Psoas muscle (tissue), 7 donors: ENCODE measurements at regions not wholly inside any gene's neighbourhood (a gene's known extent, or its start where the extent isn't known, plus 50 kb on each side); places are given as distances from the start of the nearest gene placed in this dataset.
"Not testable (repeated sequence)": the region's sequence is repeated elsewhere in the genome, so short reads cannot be mapped to it uniquely, and the experiment has no call there.

ENCODE experiments used
- ATAC-seq, 4 donors: fragments of 200-7000 bp; cut with Tn5 transposase; one replicate each; pipeline ENCODE4 v1.9.1; 2020; ENCODE audit warnings: moderate library complexity in 3 of 4, mild to moderate bottlenecking in 2 of 4
- DNase-seq, 2 donors: peaks; one replicate each; pipeline ENCODE4 v3.0.0-alpha.2; 2020
- H3K27ac ChIP-seq: fragments of 200-600 bp; one replicate; pipeline ENCODE4 v1.8.0; 2022
- H3K27me3 ChIP-seq, 3 donors: fragments of 200-600 bp in 1 of 3; one replicate each; pipeline versions ENCODE4 v1.6.1 to v1.8.0; 2013 to 2022; ENCODE audit warnings: low read length in 2 of 3, mild to moderate bottlenecking in 2 of 3, moderate library complexity in 1 of 3; ENCODE audit not compliant: insufficient read depth in 3 of 3
- H3K36me3 ChIP-seq, 2 donors: fragments of 200-600 bp in 1 of 2; one replicate each; pipeline versions ENCODE4 v1.6.1 to v1.8.0; 2013 to 2022; ENCODE audit warnings: low read depth in 1 of 2, mild to moderate bottlenecking in 1 of 2, moderate library complexity in 1 of 2; ENCODE audit not compliant: insufficient read depth in 1 of 2
- H3K4me1 ChIP-seq: fragments of 200-600 bp; one replicate; pipeline ENCODE4 v1.8.0; 2022
- H3K4me3 ChIP-seq: fragments of 200-600 bp; one replicate; pipeline ENCODE4 v1.8.0; 2022; ENCODE audit warnings: mild to moderate bottlenecking
- H3K9me3 ChIP-seq: fragments of 200-600 bp; one replicate; pipeline ENCODE4 v1.8.0; 2022
- CTCF ChIP-seq: fragments of 200-600 bp; IDR thresholded peaks from one replicate; pipeline ENCODE4 v1.8.0; 2022; ENCODE audit warnings: antibody characterized with exemption
- WGBS, 3 donors: extraction: QIAGEN DNeasy Blood & Tissue Kit; methylation state at CpG; one replicate each; pipeline versions ENCODE4 v1.1.6 to v1.1.7; 2013; 5-methylcytosine and 5-hydroxymethylcytosine counted together
- intact Hi-C, 2 donors: fragments of 100-400 bp; cut with DNase I; formaldehyde crosslinking; loops; one replicate each; pipeline versions ENCODE4 v1.11.0 to v1.14.2; 2022
- donor health status: healthy with polysubstance abuse.
- donor health status: DM: no; HTN: no; CAD: no; lungs with moderate emphysema.
- donor health status: Bipolar disorder and iron deficiency.
- donor health status: healthy.
- donor health status: DM: yes; HTN: yes; CAD: no.
- donor health status: DM: no; HTN: no; CAD: no.
- donor health status: DM: yes; HTN: yes; CAD: no.

- Histone ChIP-seq H3K4me3 (no peak overlapping the region), H3K9me3 (no peaks in the 10 kb centered on the region), H3K27me3 (no peaks in the 10 kb centered on the region), H3K36me3 (no peaks in the 10 kb centered on the region), H3K27ac (no peak overlapping the region), H3K4me1 (no peaks in the 10 kb centered on the region)
- DNase-seq (no peak), ATAC-seq (no peak)
- TF ChIP-seq CTCF, result no peak
- intact Hi-C loops, result no loop called here
- WGBS, 3 donors, result 43 to 73% (median 69%) methylated on average over 20 of the region's 20 CpGs
Observed at GRCh38 chr20:29325304-29325640, 1932.2 kb upstream of the DEFB115 start.

GRCh38 chr20:29325781-29326180 is 1931.7 kb upstream of the DEFB115 start:
- H3K4me3 ChIP-seq, H3K9me3 ChIP-seq, DNase-seq, intact Hi-C loops, ATAC-seq, H3K36me3 ChIP-seq, H3K4me1 ChIP-seq, H3K27me3 ChIP-seq, H3K27ac ChIP-seq: not testable (repeated sequence)
- 40 to 77% (median 74%) methylated on average over 13 to 14 of the region's 17 CpGs for WGBS, 3 donors

DNA sequence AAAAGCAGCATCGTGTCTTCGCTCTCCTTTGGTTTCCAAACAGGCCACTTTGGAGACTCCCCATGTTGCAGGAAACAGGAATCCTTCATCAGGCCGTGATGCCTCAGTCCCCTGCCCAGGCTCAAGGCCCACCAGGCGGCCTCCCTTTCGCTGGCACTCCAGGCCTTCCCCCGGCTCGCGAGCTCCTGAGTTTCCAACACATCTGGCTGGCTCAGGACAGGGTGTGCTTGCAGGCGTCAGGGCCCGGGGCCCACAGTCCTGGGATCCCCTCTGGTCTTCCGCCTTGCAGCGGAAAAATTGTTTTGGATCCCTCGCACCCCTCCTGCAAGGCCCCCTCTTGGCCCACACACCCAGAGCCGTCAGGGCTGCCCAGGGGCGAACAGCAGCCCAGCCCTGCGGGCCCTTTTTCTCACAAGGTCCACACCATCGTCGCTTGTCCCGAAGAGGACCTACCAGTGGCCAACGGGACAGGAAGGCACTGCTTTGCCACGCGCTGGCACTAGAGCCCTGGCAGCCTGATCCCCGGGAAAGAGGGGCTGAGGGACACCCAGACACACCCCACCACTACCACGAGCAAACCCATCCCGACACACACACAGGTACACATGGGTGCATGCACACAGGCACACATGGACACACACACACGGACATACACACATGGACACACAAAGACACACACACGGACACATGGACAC is 1930.9 kb upstream of the DEFB115 start:
- Histone ChIP-seq H3K27ac (no peak overlapping the region), H3K27me3 (no peaks in the 10 kb centered on the region), H3K9me3 (no peaks in the 10 kb centered on the region), H3K4me3 (no peak overlapping the region), H3K4me1 (no peaks in the 10 kb centered on the region), H3K36me3 (no peaks in the 10 kb centered on the region)
- DNase-seq, result no peak
- WGBS, 3 donors, result 65 to 75% (median 74%) methylated on average over 27 of the region's 27 CpGs
- no peak for TF ChIP-seq CTCF
- intact Hi-C loops, result no loop called here
- ATAC-seq, result peak in 3 of 4 donors; percentile 24 to 48 (median 30)

- H3K27ac ChIP-seq, DNase-seq, H3K9me3 ChIP-seq, H3K4me1 ChIP-seq, H3K4me3 ChIP-seq, intact Hi-C loops, H3K36me3 ChIP-seq, H3K27me3 ChIP-seq, ATAC-seq: not testable (repeated sequence)
- 35 to 46% (median 41%) methylated on average over 31 to 33 of the region's 33 CpGs for WGBS, 3 donors
Observed at GRCh38 chr20:29327600-29328420, 1929.7 kb upstream of the DEFB115 start.

- H3K27ac ChIP-seq, H3K27me3 ChIP-seq, H3K36me3 ChIP-seq, H3K4me1 ChIP-seq, intact Hi-C loops, H3K4me3 ChIP-seq, ATAC-seq, H3K9me3 ChIP-seq: not testable (repeated sequence)
- WGBS, 3 donors, result 46 to 53% (median 52%) methylated on average over 10 of the region's 10 CpGs
- DNase-seq, result peak in 1 of 2 donors; percentile 38
Observed at GRCh38 chr20:29330429-29331115, 1926.9 kb upstream of the DEFB115 start.

DNA sequence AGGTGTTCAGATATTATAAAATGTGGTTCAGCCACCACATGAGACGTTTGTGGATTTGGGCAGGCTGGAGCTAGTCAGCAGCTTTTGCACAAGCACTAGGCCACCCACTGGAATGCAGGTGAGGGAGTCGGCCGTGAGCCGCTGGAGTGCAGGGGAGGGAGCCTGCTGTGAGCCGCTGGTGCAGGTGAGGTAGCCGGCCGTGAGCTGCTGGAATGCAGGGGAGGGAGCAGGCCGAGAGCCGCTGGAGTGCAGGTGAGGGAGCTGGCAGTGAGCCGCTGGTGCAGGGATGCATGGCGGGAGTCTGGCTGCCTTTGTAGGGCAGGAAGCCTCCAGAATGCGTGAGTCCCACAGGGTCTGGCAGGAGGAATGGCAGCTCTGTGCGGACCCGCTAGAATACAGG is 1907.6 kb upstream of the DEFB115 start:
- intact Hi-C loops, result no loop called here
- H3K36me3 ChIP-seq, result no peaks in the 10 kb centered on the region
- H3K4me3 ChIP-seq, result no peak overlapping the region
- H3K4me1 ChIP-seq, result no peaks in the 10 kb centered on the region
- no peak overlapping the region for H3K27ac ChIP-seq
- 72 to 79% (median 76%) methylated on average over 14 of the region's 14 CpGs for WGBS, 3 donors
- no peaks in the 10 kb centered on the region for H3K9me3 ChIP-seq
- no peak for TF ChIP-seq CTCF
- ATAC-seq (no peak), DNase-seq (no peak)
- H3K27me3 ChIP-seq, result no peaks in the 10 kb centered on the region

GRCh38 chr20:29375937-29376336 is 1881.5 kb upstream of the DEFB115 start:
- not testable (repeated sequence) for H3K36me3 ChIP-seq
- intact Hi-C loops, result loop anchor here in 1 of 2 donors (10.0 kb wide), 1 partner anchor 81 kb away; no protein-coding TSS in a partner anchor

GRCh38 chr20:29392853-29393252 is 1864.6 kb upstream of the DEFB115 start:
- H3K36me3 ChIP-seq, H3K27me3 ChIP-seq, intact Hi-C loops, H3K4me1 ChIP-seq, H3K9me3 ChIP-seq, H3K4me3 ChIP-seq, DNase-seq, ATAC-seq, H3K27ac ChIP-seq: not testable (repeated sequence)
- WGBS, 3 donors, result 47 to 53% (median 50%) methylated on average over 8 to 9 of the region's 9 CpGs

More at GRCh38 chr20:29375937-29376336, 1881.5 kb upstream of the DEFB115 start:
- DNase-seq, H3K27me3 ChIP-seq, ATAC-seq, H3K27ac ChIP-seq, H3K4me3 ChIP-seq, H3K9me3 ChIP-seq, H3K4me1 ChIP-seq: not testable (repeated sequence)
- WGBS, 3 donors, result 42 to 53% (median 52%) methylated on average over 2 of the region's 2 CpGs
